ENCODE measurements at regions not wholly inside any gene's neighbourhood (a gene's known extent, or its start where the extent isn't known, plus 50 kb on each side); places are given as distances from the start of the nearest gene placed in this dataset.

DNA sequence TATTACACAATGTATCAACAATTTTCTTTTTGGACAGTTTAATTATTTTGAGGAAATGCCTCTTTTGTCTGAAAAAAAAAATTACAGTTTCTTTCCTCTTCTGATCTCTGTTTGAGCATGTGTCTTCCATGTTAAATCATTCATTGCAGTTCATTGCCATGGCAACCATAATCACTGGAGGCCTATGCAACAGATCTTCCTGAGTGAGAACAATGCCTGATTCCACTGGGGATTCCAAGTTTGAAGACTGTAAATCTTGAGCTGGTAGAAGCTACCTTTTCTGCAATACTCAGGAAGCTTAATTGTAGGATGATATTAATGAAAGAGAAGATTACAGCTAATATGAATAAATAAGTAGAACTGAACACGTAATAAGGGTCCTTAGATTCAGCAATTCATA is 721.4 kb upstream of the CNTNAP5 start:
- Histone ChIP-seq H3K9ac (ENCODE audit: low read length) (no peak overlapping the region), H3K4me1 (ENCODE audit: low read length) (peaks cover 4% of the 10 kb centered on the region; the same call in 1 of the 2 replicates), H3K9me3 (ENCODE audit: insufficient read depth, low read length) (peaks cover 3% of the 10 kb centered on the region; the same call in 1 of the 2 replicates), H3K4me3 (ENCODE audit: low read length) (no peak overlapping the region), H3K79me2 (ENCODE audit: low read length) (no peaks in the 10 kb centered on the region), H3K36me3 (replicated peaks; ENCODE audit: low read depth, low read length) (no peaks in the 10 kb centered on the region), H4K20me1 (ENCODE audit: insufficient read depth, low read length) (no peaks in the 10 kb centered on the region), H2AFZ (ENCODE audit: low read depth, low read length) (no peak overlapping the region), H3K4me2 (ENCODE audit: low read length) (no peak overlapping the region), H3K27me3 (ENCODE audit: low read depth, low read length) (no peaks in the 10 kb centered on the region), H3K27ac (ENCODE audit: low read length) (no peak overlapping the region)
- no peak for TF ChIP-seq EZH2phosphoT487 (IDR thresholded peaks at IDR 0.05; ENCODE audit: low read depth)
- TF ChIP-seq, protein P1, sequence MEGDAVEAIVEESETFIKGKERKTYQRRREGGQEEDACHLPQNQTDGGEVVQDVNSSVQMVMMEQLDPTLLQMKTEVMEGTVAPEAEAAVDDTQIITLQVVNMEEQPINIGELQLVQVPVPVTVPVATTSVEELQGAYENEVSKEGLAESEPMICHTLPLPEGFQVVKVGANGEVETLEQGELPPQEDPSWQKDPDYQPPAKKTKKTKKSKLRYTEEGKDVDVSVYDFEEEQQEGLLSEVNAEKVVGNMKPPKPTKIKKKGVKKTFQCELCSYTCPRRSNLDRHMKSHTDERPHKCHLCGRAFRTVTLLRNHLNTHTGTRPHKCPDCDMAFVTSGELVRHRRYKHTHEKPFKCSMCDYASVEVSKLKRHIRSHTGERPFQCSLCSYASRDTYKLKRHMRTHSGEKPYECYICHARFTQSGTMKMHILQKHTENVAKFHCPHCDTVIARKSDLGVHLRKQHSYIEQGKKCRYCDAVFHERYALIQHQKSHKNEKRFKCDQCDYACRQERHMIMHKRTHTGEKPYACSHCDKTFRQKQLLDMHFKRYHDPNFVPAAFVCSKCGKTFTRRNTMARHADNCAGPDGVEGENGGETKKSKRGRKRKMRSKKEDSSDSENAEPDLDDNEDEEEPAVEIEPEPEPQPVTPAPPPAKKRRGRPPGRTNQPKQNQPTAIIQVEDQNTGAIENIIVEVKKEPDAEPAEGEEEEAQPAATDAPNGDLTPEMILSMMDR (IDR thresholded peaks at IDR 0.05; ENCODE audit: low read depth, low read length): no peak

All from OCI-LY3 (cell line).